ENCODE measurements at regions not wholly inside any gene's neighbourhood (a gene's known extent, or its start where the extent isn't known, plus 50 kb on each side); places are given as distances from the start of the nearest gene placed in this dataset.

DNA sequence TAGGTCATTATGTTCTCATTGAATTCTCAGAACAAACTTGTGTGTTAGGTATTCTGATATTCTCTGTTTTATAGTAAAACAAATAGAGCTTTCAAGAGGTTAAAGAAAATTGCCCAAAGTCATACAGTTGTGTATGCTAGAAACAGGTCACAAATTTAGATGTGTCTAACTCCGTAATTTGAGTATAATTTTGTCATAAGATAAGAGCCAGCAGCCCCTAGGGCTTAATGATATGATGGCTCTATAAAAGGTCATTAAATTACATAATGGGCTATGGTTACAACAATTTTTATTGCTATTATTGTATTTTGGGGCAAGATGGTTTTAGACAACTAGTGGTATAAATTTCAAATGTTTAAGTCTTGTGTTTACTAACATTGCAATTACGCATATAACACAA, 701.9 kb downstream of the LUZP2 start:
- H3K4me3 ChIP-seq: no peak overlapping the region
- no peak overlapping the region for H2AFZ ChIP-seq
- no peaks in the 10 kb centered on the region for H3K9me2 ChIP-seq (ENCODE audit: insufficient read depth)
- no peak overlapping the region for H3K4me3 Mint-ChIP-seq
- peaks cover 9% of the 10 kb centered on the region for H3K4me1 ChIP-seq (ENCODE audit: insufficient read depth)
- H3K27me3 ChIP-seq (ENCODE audit: insufficient read depth): no peaks in the 10 kb centered on the region
- H3K27ac ChIP-seq (ENCODE audit: low read depth): no peak overlapping the region
- no peak for ATAC-seq
- no peak overlapping the region for H3K4me2 ChIP-seq
- peaks cover 15% of the 10 kb centered on the region for H3K4me1 Mint-ChIP-seq
- H3K36me3 Mint-ChIP-seq (ENCODE audit: low read depth): no peaks in the 10 kb centered on the region
- peaks cover 2% of the 10 kb centered on the region for H3K27me3 Mint-ChIP-seq (ENCODE audit: insufficient read depth, low read depth, poor library complexity)
- no peaks in the 10 kb centered on the region for H3K9me3 Mint-ChIP-seq
- H3K27ac Mint-ChIP-seq: no peak overlapping the region
- H3K36me3 ChIP-seq (ENCODE audit: insufficient read depth): no peaks in the 10 kb centered on the region
- DNase-seq (ENCODE audit: low spot score): no peak
- H3F3A ChIP-seq (replicated peaks; ENCODE audit: low read depth): no peaks in the 10 kb centered on the region
- no peaks in the 10 kb centered on the region for H4K20me1 ChIP-seq (replicated peaks; ENCODE audit: insufficient read depth)
- no peaks in the 10 kb centered on the region for H3K79me2 ChIP-seq (replicated peaks; ENCODE audit: insufficient read depth)
- TF ChIP-seq NANOG (IDR thresholded peaks at IDR 0.05; ENCODE audit: borderline replicate concordance) (no peak), ETS1 (IDR thresholded peaks at IDR 0.05) (no peak), ZNF331 (CRISPR knock-in tag; IDR thresholded peaks at IDR 0.05; ENCODE audit: low read depth) (no peak), POLR2AphosphoS5 (IDR thresholded peaks at IDR 0.05; ENCODE audit: low read depth) (no peak), EZH2 (IDR thresholded peaks at IDR 0.05; ENCODE audit: low read depth, unreplicated experiment) (no peak), CREB1 (CRISPR knock-in tag; IDR thresholded peaks at IDR 0.05; ENCODE audit: low read depth) (no peak), ZNF114 (CRISPR knock-in tag; IDR thresholded peaks at IDR 0.05) (no peak), STAT1 (IDR thresholded peaks at IDR 0.05; ENCODE audit: unreplicated experiment) (no peak), EZH2phosphoT487 (IDR thresholded peaks at IDR 0.05; ENCODE audit: unreplicated experiment) (no peak), JUNB (IDR thresholded peaks at IDR 0.05; ENCODE audit: unreplicated experiment) (no peak)
- TF ChIP-seq, protein P1, sequence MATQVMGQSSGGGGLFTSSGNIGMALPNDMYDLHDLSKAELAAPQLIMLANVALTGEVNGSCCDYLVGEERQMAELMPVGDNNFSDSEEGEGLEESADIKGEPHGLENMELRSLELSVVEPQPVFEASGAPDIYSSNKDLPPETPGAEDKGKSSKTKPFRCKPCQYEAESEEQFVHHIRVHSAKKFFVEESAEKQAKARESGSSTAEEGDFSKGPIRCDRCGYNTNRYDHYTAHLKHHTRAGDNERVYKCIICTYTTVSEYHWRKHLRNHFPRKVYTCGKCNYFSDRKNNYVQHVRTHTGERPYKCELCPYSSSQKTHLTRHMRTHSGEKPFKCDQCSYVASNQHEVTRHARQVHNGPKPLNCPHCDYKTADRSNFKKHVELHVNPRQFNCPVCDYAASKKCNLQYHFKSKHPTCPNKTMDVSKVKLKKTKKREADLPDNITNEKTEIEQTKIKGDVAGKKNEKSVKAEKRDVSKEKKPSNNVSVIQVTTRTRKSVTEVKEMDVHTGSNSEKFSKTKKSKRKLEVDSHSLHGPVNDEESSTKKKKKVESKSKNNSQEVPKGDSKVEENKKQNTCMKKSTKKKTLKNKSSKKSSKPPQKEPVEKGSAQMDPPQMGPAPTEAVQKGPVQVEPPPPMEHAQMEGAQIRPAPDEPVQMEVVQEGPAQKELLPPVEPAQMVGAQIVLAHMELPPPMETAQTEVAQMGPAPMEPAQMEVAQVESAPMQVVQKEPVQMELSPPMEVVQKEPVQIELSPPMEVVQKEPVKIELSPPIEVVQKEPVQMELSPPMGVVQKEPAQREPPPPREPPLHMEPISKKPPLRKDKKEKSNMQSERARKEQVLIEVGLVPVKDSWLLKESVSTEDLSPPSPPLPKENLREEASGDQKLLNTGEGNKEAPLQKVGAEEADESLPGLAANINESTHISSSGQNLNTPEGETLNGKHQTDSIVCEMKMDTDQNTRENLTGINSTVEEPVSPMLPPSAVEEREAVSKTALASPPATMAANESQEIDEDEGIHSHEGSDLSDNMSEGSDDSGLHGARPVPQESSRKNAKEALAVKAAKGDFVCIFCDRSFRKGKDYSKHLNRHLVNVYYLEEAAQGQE (IDR thresholded peaks at IDR 0.05; ENCODE audit: unreplicated experiment): no peak
- TF ChIP-seq, protein P2, sequence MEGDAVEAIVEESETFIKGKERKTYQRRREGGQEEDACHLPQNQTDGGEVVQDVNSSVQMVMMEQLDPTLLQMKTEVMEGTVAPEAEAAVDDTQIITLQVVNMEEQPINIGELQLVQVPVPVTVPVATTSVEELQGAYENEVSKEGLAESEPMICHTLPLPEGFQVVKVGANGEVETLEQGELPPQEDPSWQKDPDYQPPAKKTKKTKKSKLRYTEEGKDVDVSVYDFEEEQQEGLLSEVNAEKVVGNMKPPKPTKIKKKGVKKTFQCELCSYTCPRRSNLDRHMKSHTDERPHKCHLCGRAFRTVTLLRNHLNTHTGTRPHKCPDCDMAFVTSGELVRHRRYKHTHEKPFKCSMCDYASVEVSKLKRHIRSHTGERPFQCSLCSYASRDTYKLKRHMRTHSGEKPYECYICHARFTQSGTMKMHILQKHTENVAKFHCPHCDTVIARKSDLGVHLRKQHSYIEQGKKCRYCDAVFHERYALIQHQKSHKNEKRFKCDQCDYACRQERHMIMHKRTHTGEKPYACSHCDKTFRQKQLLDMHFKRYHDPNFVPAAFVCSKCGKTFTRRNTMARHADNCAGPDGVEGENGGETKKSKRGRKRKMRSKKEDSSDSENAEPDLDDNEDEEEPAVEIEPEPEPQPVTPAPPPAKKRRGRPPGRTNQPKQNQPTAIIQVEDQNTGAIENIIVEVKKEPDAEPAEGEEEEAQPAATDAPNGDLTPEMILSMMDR (conservative IDR thresholded peaks at IDR 0.05; ENCODE audit: low read depth in 2 of 2): no peak
- TF ChIP-seq, protein P3, sequence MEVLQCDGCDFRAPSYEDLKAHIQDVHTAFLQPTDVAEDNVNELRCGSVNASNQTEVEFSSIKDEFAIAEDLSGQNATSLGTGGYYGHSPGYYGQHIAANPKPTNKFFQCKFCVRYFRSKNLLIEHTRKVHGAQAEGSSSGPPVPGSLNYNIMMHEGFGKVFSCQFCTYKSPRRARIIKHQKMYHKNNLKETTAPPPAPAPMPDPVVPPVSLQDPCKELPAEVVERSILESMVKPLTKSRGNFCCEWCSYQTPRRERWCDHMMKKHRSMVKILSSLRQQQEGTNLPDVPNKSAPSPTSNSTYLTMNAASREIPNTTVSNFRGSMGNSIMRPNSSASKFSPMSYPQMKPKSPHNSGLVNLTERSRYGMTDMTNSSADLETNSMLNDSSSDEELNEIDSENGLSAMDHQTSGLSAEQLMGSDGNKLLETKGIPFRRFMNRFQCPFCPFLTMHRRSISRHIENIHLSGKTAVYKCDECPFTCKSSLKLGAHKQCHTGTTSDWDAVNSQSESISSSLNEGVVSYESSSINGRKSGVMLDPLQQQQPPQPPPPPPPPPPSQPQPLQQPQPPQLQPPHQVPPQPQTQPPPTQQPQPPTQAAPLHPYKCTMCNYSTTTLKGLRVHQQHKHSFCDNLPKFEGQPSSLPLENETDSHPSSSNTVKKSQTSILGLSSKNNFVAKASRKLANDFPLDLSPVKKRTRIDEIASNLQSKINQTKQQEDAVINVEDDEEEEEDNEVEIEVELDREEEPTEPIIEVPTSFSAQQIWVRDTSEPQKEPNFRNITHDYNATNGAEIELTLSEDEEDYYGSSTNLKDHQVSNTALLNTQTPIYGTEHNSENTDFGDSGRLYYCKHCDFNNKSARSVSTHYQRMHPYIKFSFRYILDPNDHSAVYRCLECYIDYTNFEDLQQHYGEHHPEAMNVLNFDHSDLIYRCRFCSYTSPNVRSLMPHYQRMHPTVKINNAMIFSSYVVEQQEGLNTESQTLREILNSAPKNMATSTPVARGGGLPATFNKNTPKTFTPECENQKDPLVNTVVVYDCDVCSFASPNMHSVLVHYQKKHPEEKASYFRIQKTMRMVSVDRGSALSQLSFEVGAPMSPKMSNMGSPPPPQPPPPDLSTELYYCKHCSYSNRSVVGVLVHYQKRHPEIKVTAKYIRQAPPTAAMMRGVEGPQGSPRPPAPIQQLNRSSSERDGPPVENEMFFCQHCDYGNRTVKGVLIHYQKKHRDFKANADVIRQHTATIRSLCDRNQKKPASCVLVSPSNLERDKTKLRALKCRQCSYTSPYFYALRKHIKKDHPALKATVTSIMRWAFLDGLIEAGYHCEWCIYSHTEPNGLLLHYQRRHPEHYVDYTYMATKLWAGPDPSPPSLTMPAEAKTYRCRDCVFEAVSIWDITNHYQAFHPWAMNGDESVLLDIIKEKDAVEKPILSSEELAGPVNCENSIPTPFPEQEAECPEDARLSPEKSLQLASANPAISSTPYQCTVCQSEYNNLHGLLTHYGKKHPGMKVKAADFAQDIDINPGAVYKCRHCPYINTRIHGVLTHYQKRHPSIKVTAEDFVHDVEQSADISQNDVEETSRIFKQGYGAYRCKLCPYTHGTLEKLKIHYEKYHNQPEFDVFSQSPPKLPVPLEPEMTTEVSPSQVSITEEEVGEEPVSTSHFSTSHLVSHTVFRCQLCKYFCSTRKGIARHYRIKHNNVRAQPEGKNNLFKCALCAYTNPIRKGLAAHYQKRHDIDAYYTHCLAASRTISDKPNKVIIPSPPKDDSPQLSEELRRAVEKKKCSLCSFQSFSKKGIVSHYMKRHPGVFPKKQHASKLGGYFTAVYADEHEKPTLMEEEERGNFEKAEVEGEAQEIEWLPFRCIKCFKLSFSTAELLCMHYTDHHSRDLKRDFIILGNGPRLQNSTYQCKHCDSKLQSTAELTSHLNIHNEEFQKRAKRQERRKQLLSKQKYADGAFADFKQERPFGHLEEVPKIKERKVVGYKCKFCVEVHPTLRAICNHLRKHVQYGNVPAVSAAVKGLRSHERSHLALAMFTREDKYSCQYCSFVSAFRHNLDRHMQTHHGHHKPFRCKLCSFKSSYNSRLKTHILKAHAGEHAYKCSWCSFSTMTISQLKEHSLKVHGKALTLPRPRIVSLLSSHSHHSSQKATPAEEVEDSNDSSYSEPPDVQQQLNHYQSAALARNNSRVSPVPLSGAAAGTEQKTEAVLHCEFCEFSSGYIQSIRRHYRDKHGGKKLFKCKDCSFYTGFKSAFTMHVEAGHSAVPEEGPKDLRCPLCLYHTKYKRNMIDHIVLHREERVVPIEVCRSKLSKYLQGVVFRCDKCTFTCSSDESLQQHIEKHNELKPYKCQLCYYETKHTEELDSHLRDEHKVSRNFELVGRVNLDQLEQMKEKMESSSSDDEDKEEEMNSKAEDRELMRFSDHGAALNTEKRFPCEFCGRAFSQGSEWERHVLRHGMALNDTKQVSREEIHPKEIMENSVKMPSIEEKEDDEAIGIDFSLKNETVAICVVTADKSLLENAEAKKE (CRISPR knock-in tag; IDR thresholded peaks at IDR 0.05): no peak

All from GM23338 (cell line).